Spleen (tissue), 7 donors: ENCODE measurements at regions not wholly inside any gene's neighbourhood (a gene's known extent, or its start where the extent isn't known, plus 50 kb on each side); places are given as distances from the start of the nearest gene placed in this dataset.

Source experiments
- POLR2AphosphoS5 ChIP-seq, 3 donors: sonication (generic); formaldehyde crosslinking; IDR thresholded peaks; one replicate each; pipeline ENCODE4 v1.5.1; 2017; ENCODE audit warnings: antibody characterized with exemption in 3 of 3
- TF ChIP-seq, protein P1 (sequence below), 11 experiments: fragments of 200-600 bp in 7 of 11; fragments of 450-650 bp in 4 of 11; sonication (generic) in 4 of 11; IDR thresholded peaks in 8 of 11; conservative IDR thresholded peaks in 3 of 11; 1 replicate in 7 of 11; 2 replicates in 4 of 11; pipeline versions ENCODE4 v1.4.0 to v1.8.0; 2016 to 2021; ENCODE audit warnings: antibody characterized with exemption in 11 of 11, inconsistent platforms in 4 of 11, mild to moderate bottlenecking in 1 of 11
- donor health status: DM: no; HTN: no; CAD: no; lungs with moderate emphysema.
- donor health status: DM: no; HTN: no; CAD: no.
- donor health status: DM: no; HTN: no; CAD: no.

DNA sequence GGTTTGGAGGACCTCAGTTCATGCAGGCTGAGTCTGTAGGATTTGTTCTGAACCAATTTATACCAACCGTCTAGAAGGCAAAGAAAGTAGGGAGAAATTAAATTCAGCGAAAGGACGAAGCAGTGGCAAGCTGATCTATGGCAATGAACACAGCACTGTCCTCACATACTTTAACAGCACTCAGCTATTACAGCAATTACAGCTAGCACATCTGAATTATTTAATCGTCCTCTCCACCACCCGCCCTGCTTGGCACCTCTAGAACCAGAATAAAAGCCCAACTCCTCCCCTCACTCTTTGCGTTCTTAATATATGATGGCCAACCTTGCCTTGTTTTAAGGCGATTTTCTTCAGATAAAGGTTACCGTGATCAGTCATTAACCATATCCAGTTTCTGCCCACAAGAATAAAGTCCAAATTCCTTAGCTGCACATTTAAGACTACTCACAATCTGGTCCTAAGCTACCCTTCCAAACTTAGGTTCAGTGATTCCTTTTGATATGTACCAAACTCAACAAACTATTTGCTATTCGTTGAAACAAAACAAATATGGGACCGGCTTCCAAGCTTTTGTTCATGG lies 169.4 kb upstream of the ESRRG start:
- TF ChIP-seq, protein P1, sequence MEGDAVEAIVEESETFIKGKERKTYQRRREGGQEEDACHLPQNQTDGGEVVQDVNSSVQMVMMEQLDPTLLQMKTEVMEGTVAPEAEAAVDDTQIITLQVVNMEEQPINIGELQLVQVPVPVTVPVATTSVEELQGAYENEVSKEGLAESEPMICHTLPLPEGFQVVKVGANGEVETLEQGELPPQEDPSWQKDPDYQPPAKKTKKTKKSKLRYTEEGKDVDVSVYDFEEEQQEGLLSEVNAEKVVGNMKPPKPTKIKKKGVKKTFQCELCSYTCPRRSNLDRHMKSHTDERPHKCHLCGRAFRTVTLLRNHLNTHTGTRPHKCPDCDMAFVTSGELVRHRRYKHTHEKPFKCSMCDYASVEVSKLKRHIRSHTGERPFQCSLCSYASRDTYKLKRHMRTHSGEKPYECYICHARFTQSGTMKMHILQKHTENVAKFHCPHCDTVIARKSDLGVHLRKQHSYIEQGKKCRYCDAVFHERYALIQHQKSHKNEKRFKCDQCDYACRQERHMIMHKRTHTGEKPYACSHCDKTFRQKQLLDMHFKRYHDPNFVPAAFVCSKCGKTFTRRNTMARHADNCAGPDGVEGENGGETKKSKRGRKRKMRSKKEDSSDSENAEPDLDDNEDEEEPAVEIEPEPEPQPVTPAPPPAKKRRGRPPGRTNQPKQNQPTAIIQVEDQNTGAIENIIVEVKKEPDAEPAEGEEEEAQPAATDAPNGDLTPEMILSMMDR (IDR thresholded peaks at IDR 0.05 in 8 of 11, conservative IDR thresholded peaks at IDR 0.05 in 3 of 11): no peak
- TF ChIP-seq POLR2AphosphoS5 (IDR thresholded peaks at IDR 0.05): no peak
